ENCODE measurements at regions not wholly inside any gene's neighbourhood (a gene's known extent, or its start where the extent isn't known, plus 50 kb on each side); places are given as distances from the start of the nearest gene placed in this dataset.

- no peaks in the 10 kb centered on the region for H3K79me2 ChIP-seq (replicated peaks; ENCODE audit: insufficient read depth, low read length)
Observed at GRCh38 chr1:30418939-30419720, 304.3 kb downstream of the MATN1 start.

More at GRCh38 chr1:30418939-30419720, 304.3 kb downstream of the MATN1 start:
- H3K36me3 ChIP-seq (ENCODE audit: insufficient read depth, low read length), result no peaks in the 10 kb centered on the region
- H3K4me3 ChIP-seq (ENCODE audit: low read length), result no peak overlapping the region
- H4K20me1 ChIP-seq (ENCODE audit: insufficient read depth), result no peaks in the 10 kb centered on the region
- no peak overlapping the region for H3K27ac ChIP-seq (ENCODE audit: low read length)
- H3K9ac ChIP-seq (ENCODE audit: low read length), result no peak overlapping the region
- H3K4me2 ChIP-seq (ENCODE audit: low read length), result no peak overlapping the region
- no peaks in the 10 kb centered on the region for H3K27me3 ChIP-seq (ENCODE audit: insufficient read depth, low read depth, low read length)
- no peak overlapping the region for H2AFZ ChIP-seq (ENCODE audit: low read depth, low read length)
- H3F3A ChIP-seq (ENCODE audit: insufficient read depth, low read length, poor library complexity, severe bottlenecking), result no peaks in the 10 kb centered on the region
- TF ChIP-seq TAF1 (IDR thresholded peaks at IDR 0.05; ENCODE audit: low read depth) (no peak), EP300 (conservative IDR thresholded peaks at IDR 0.05; ENCODE audit: poor library complexity, severe bottlenecking) (no peak), SMC3 (conservative IDR thresholded peaks at IDR 0.05; ENCODE audit: poor library complexity) (no peak), CTCF (IDR thresholded peaks at IDR 0.05; ENCODE audit: poor library complexity, severe bottlenecking) (no peak), MXI1 (conservative IDR thresholded peaks at IDR 0.05; ENCODE audit: poor library complexity, severe bottlenecking) (no peak), EZH2 (IDR thresholded peaks at IDR 0.05; ENCODE audit: borderline replicate concordance, insufficient read depth, low read length, poor library complexity, severe bottlenecking) (no peak), RAD21 (conservative IDR thresholded peaks at IDR 0.05) (no peak), POLR2AphosphoS5 (IDR thresholded peaks at IDR 0.05) (no peak), REST (IDR thresholded peaks at IDR 0.05; ENCODE audit: borderline replicate concordance) (no peak)
- H3K9me2 ChIP-seq (ENCODE audit: insufficient read depth, low read length), result no peaks in the 10 kb centered on the region
- no peaks in the 10 kb centered on the region for H3K9me3 ChIP-seq (ENCODE audit: low read length)

Measured in neural cell (in vitro differentiated cells).